ENCODE measurements at regions not wholly inside any gene's neighbourhood (a gene's known extent, or its start where the extent isn't known, plus 50 kb on each side); places are given as distances from the start of the nearest gene placed in this dataset.

- no peak for TF ChIP-seq MAX (IDR thresholded peaks at IDR 0.05)
- no peak for TF ChIP-seq REST (IDR thresholded peaks at IDR 0.05)
Observed at GRCh38 chr11:116122697-116123472, 618.7 kb upstream of the CADM1 start.
